ENCODE measurements at regions not wholly inside any gene's neighbourhood (a gene's known extent, or its start where the extent isn't known, plus 50 kb on each side); places are given as distances from the start of the nearest gene placed in this dataset.

DNA sequence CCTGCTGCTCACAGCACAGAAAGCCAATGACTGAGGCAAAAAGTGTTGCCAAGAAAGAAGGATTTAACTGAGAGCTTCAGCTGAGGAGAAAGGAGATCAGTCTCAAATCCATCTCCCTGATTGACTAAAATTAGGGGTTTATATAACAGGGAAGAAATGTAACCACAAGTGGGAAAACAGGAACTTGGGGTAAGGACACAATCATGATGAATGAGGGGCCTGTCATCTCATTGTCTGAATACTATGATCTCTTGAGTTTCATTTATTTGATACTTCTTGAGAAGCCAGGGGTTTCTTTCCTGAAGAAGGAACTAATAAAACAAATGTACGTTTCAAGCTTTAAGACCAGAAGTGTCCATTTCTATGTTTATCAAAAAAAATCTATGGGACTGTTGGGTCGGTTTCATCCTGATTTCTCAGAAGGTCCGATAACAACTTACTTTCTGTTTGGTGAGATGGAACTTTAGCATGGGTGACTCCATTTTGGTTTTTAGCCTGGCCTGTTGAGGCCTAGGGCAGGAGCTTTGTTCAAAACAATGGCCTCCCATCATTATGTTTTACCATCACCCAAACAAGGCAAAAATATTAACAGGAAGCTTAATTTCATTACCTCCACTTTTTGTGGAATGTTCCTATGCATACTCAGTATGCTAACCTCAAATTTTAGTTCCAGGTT lies 76.6 kb upstream of the PIAS1 start:
- Histone ChIP-seq H3K4me3 (ENCODE audit: low read length, poor library complexity, severe bottlenecking) (no peak overlapping the region), H3K4me1 (ENCODE audit: insufficient read depth, low read length, poor library complexity, severe bottlenecking) (no peaks in the 10 kb centered on the region), H4K20me1 (ENCODE audit: insufficient read depth, low read length, poor library complexity, severe bottlenecking) (no peaks in the 10 kb centered on the region), H3K27me3 (ENCODE audit: insufficient read depth, low read length, poor library complexity, severe bottlenecking) (no peaks in the 10 kb centered on the region), H3K4me2 (ENCODE audit: low read depth, low read length, poor library complexity, severe bottlenecking) (no peak overlapping the region), H3K9me3 (ENCODE audit: insufficient read depth, low read depth, low read length) (no peaks in the 10 kb centered on the region), H3F3A (ENCODE audit: low read depth) (no peaks in the 10 kb centered on the region), H3K36me3 (ENCODE audit: insufficient read depth, low read length) (no peaks in the 10 kb centered on the region), H3K9me2 (replicated peaks; ENCODE audit: low read depth, low read length) (no peaks in the 10 kb centered on the region), H2AFZ (ENCODE audit: low read length) (no peak overlapping the region), H3K79me2 (ENCODE audit: insufficient read depth, low read length) (no peaks in the 10 kb centered on the region), H3K9ac (ENCODE audit: low read depth, low read length, poor library complexity, severe bottlenecking) (no peak overlapping the region)
- TF ChIP-seq EZH2phosphoT487 (IDR thresholded peaks at IDR 0.05; ENCODE audit: borderline replicate concordance), result no peak
- TF ChIP-seq, protein P1, sequence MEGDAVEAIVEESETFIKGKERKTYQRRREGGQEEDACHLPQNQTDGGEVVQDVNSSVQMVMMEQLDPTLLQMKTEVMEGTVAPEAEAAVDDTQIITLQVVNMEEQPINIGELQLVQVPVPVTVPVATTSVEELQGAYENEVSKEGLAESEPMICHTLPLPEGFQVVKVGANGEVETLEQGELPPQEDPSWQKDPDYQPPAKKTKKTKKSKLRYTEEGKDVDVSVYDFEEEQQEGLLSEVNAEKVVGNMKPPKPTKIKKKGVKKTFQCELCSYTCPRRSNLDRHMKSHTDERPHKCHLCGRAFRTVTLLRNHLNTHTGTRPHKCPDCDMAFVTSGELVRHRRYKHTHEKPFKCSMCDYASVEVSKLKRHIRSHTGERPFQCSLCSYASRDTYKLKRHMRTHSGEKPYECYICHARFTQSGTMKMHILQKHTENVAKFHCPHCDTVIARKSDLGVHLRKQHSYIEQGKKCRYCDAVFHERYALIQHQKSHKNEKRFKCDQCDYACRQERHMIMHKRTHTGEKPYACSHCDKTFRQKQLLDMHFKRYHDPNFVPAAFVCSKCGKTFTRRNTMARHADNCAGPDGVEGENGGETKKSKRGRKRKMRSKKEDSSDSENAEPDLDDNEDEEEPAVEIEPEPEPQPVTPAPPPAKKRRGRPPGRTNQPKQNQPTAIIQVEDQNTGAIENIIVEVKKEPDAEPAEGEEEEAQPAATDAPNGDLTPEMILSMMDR (conservative IDR thresholded peaks at IDR 0.05; ENCODE audit: low read length), result no peak

GRCh38 chr15:67979281-67979680 lies 74.8 kb upstream of the PIAS1 start:
- Histone ChIP-seq H4K20me1 (ENCODE audit: insufficient read depth, low read length, poor library complexity, severe bottlenecking) (no peaks in the 10 kb centered on the region), H3K9me2 (replicated peaks; ENCODE audit: low read depth, low read length) (no peaks in the 10 kb centered on the region), H3K4me1 (ENCODE audit: insufficient read depth, low read length, poor library complexity, severe bottlenecking) (no peaks in the 10 kb centered on the region), H3K4me3 (ENCODE audit: low read length, poor library complexity, severe bottlenecking) (no peak overlapping the region), H2AFZ (ENCODE audit: low read length) (no peak overlapping the region), H3K36me3 (ENCODE audit: insufficient read depth, low read length) (no peaks in the 10 kb centered on the region), H3K27me3 (ENCODE audit: insufficient read depth, low read length, poor library complexity, severe bottlenecking) (no peaks in the 10 kb centered on the region), H3K9me3 (ENCODE audit: insufficient read depth, low read depth, low read length) (no peaks in the 10 kb centered on the region), H3K9ac (ENCODE audit: low read depth, low read length, poor library complexity, severe bottlenecking) (no peak overlapping the region), H3K4me2 (ENCODE audit: low read depth, low read length, poor library complexity, severe bottlenecking) (no peak overlapping the region), H3K79me2 (ENCODE audit: insufficient read depth, low read length) (no peaks in the 10 kb centered on the region), H3F3A (ENCODE audit: low read depth) (no peaks in the 10 kb centered on the region)
- TF ChIP-seq, protein P1 (conservative IDR thresholded peaks at IDR 0.05; ENCODE audit: low read length), result no peak
- TF ChIP-seq EZH2phosphoT487 (IDR thresholded peaks at IDR 0.05; ENCODE audit: borderline replicate concordance), result no peak

DNA sequence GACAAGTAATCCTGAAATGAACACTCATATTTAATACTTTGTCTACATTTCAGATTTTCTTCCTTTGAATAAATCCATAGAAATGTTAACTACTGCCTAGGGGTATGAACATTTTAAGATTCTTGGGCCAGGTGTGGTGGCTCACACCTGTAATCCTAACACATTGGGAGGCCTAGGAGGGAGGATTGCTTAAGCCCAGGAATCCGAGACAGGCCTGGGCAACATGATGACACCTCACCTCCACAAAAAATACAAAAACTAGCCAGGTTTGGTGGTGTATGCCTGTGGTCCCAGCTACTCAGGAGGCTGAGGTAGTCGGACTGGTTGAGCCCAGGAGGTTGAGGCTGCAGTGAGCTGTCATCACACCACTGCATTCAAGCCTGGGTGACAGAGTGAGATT lies 73.9 kb upstream of the PIAS1 start:
- TF ChIP-seq, protein P1 (conservative IDR thresholded peaks at IDR 0.05; ENCODE audit: low read length), result no peak
- no peak for TF ChIP-seq EZH2phosphoT487 (IDR thresholded peaks at IDR 0.05; ENCODE audit: borderline replicate concordance)
- H3K27me3 ChIP-seq (ENCODE audit: insufficient read depth, low read length, poor library complexity, severe bottlenecking), result no peaks in the 10 kb centered on the region

More for the DNA sequence above, 73.9 kb upstream of the PIAS1 start:
- H3K79me2 ChIP-seq (ENCODE audit: insufficient read depth, low read length), result no peaks in the 10 kb centered on the region
- no peak overlapping the region for H2AFZ ChIP-seq (ENCODE audit: low read length)
- H3K9me2 ChIP-seq (replicated peaks; ENCODE audit: low read depth, low read length), result no peaks in the 10 kb centered on the region
- H3K4me1 ChIP-seq (ENCODE audit: insufficient read depth, low read length, poor library complexity, severe bottlenecking), result no peaks in the 10 kb centered on the region
- no peak overlapping the region for H3K4me2 ChIP-seq (ENCODE audit: low read depth, low read length, poor library complexity, severe bottlenecking)
- no peaks in the 10 kb centered on the region for H4K20me1 ChIP-seq (ENCODE audit: insufficient read depth, low read length, poor library complexity, severe bottlenecking)
- no peaks in the 10 kb centered on the region for H3K9me3 ChIP-seq (ENCODE audit: insufficient read depth, low read depth, low read length)
- H3F3A ChIP-seq (ENCODE audit: low read depth), result no peaks in the 10 kb centered on the region
- H3K9ac ChIP-seq (ENCODE audit: low read depth, low read length, poor library complexity, severe bottlenecking), result no peak overlapping the region
- no peaks in the 10 kb centered on the region for H3K36me3 ChIP-seq (ENCODE audit: insufficient read depth, low read length)
- no peak overlapping the region for H3K4me3 ChIP-seq (ENCODE audit: low read length, poor library complexity, severe bottlenecking)

Data from Loucy (cell line).